ENCODE measurements at regions not wholly inside any gene's neighbourhood (a gene's known extent, or its start where the extent isn't known, plus 50 kb on each side); places are given as distances from the start of the nearest gene placed in this dataset.

DNA sequence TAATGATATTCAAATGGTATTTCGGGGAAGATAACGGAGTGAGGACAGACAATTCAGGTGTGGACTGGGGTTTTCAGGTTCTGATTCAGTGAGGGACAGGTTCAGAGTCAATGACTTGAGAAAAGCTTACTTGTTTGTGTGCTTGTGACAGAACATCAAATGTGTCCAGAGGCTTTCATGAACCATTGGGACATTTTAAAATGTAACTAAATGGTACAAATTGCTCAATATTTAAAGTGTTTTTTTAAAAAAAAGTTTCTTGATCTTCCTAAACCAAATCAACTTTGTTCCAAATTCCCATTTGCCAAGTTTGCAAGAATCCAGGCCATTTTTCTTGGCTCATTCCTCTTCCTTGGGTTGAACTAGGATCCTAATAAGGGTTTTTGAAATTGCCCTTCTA is 59.4 kb upstream of the BZW1 start:
- no peak for DNase-seq (ENCODE audit: low read depth)

DNA sequence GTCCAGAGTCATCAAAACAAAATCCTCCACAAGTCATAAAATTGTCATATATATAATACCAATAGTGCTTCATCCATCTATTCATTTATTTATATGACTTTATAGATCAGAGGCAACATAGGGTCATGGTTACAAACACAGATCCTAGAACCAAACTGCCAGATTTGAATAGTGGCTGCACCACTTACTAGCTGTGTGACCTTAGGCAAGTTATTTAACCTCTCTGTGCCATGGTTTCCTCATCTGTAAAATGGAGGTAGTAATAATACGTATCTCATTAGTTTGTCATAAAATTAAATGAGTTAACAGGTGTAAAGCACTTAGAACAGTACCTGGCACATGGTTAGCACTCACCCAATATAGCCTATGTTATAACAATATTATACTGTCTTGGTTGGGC is 58.9 kb upstream of the BZW1 start:
- no peak for DNase-seq (ENCODE audit: low read depth)

DNA sequence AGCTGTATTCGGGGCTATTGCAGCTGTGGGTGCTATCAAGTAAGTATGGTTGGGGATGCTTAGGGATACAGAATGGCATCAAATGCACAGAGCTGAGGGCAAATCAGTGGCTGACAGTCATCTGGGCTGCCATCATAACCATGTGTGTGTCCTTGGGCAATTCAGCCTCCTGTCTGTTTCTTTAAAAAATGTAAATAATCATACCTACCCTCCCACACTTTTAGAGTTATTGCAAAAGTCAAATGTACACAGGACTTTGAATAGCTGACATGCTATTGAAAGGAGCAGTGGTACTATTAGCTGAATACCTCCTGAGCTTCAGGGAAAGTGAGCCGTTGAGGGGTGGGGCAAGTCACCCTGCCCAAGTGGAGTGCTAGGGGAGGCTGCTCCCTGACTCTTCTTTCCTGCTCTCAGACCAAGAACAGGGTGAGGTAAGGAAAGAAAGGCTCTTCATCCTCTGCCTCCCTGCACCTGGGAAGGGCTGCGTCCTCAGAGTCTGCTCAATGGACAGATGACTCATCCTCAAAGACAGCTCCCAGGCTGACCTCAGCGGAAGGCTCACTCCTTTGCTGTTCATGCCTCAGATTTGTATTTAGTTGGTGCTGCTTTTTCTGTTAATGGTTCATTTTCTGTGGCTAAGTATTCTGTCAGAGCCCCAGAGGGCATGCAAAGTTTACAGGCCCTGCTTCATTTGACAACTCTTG is 54.9 kb upstream of the BZW1 start:
- DNase-seq (ENCODE audit: low read depth): peak; percentile 97

GRCh38 chr2:200757399-200757798 is 54.3 kb upstream of the BZW1 start:
- peak; percentile 65 for DNase-seq (ENCODE audit: low read depth)

DNA sequence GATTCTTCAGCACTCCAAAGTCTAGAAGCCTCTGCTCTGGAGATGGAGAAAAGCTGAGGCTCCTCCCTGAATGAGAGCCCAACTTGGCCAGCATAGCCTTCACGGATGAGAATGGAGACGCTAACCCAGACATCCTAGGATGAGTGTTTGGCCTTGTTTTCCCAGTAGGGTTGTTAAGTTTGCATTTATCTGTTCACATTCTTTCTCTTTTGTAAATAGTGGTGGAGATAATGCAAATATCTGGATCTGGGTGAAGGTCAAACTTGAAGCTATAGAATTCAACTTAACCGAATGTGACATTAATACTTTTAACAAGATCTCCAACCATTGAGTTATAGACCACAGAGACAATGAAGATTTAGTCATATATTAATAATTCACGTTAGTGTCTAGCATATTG is 53.4 kb upstream of the BZW1 start:
- DNase-seq (ENCODE audit: low read depth): no peak

GRCh38 chr2:200761266-200761665 is 50.4 kb upstream of the BZW1 start:
- peak; percentile 77 for DNase-seq (ENCODE audit: low read depth)
